Keratinocyte (primary cell): ENCODE measurements at regions not wholly inside any gene's neighbourhood (a gene's known extent, or its start where the extent isn't known, plus 50 kb on each side); places are given as distances from the start of the nearest gene placed in this dataset.

Experiments used
- DNase-seq: peaks from one replicate; pipeline ENCODE4 v3.0.0-alpha.2; 2011; ENCODE audit warnings: low read depth, missing footprints, low spot score
- FAIRE-seq: peaks from 2 replicates; lab custom pipeline; 2011; peaks lifted over from hg19 to GRCh38; lab: Jason Lieb, UNC
- H2AFZ ChIP-seq: 2 replicates; pipeline ENCODE4 v1.6.0; 2012; ENCODE audit warnings: low read length, control low read depth, inconsistent platforms; ENCODE audit not compliant: control insufficient read depth
- H3K27ac ChIP-seq: 2 replicates; pipeline ENCODE4 v1.5.1; 2011; ENCODE audit warnings: low read length; ENCODE audit not compliant: control insufficient read depth, insufficient read depth
- H3K27me3 ChIP-seq: 3 replicates; pipeline ENCODE4 v1.6.0; 2011; ENCODE audit warnings: low read length; ENCODE audit not compliant: control insufficient read depth, insufficient read depth; ENCODE audit errors: extremely low read depth
- H3K36me3 ChIP-seq, 2 experiments: 2 replicates in 1 of 2; 3 replicates in 1 of 2; pipeline ENCODE4 v1.5.1; 2011; ENCODE audit warnings: low read length in 2 of 2, mild to moderate bottlenecking in 1 of 2; ENCODE audit not compliant: control insufficient read depth in 2 of 2, insufficient read depth in 2 of 2; ENCODE audit errors: extremely low read depth in 1 of 2
- H3K4me1 ChIP-seq: 3 replicates; pipeline ENCODE4 v1.5.1; 2011; ENCODE audit warnings: low read length; ENCODE audit not compliant: control insufficient read depth, insufficient read depth; ENCODE audit errors: extremely low read depth
- H3K4me2 ChIP-seq: 3 replicates; pipeline ENCODE4 v1.6.0; 2011; ENCODE audit warnings: low read depth, low read length; ENCODE audit not compliant: control insufficient read depth, insufficient read depth; ENCODE audit errors: extremely low read depth
- H3K4me3 ChIP-seq, 3 experiments: fragments of 200-600 bp in 1 of 3; sonication (generic) in 1 of 3; 2 replicates in 2 of 3; 3 replicates in 1 of 3; pipeline ENCODE4 v1.5.1; 2011 to 2016; ENCODE audit warnings: low read length in 3 of 3, mild to moderate bottlenecking in 3 of 3, control low read depth in 2 of 3, inconsistent platforms in 1 of 3, low read depth in 1 of 3, mixed read lengths in 1 of 3, mixed run types in 1 of 3, moderate library complexity in 1 of 3; ENCODE audit not compliant: control insufficient read depth in 2 of 3, insufficient read depth in 2 of 3; ENCODE audit errors: extremely low read depth in 1 of 3
- H3K79me2 ChIP-seq: 2 replicates; pipeline ENCODE4 v1.6.0; 2012; ENCODE audit warnings: low read length; ENCODE audit not compliant: control insufficient read depth, insufficient read depth
- H3K9ac ChIP-seq: 3 replicates; pipeline ENCODE4 v1.6.0; 2011; ENCODE audit warnings: low read length; ENCODE audit not compliant: control insufficient read depth, insufficient read depth; ENCODE audit errors: extremely low read depth
- H3K9me1 ChIP-seq: 3 replicates; pipeline ENCODE4 v1.6.0; 2011; ENCODE audit warnings: low read length; ENCODE audit not compliant: control insufficient read depth, insufficient read depth; ENCODE audit errors: extremely low read depth
- H3K9me3 ChIP-seq: 2 replicates; pipeline ENCODE4 v1.5.1; 2012; ENCODE audit warnings: low read depth, low read length; ENCODE audit not compliant: control insufficient read depth
- H4K20me1 ChIP-seq: 3 replicates; pipeline ENCODE4 v1.6.0; 2011; ENCODE audit warnings: low read length; ENCODE audit not compliant: control insufficient read depth, insufficient read depth; ENCODE audit errors: extremely low read depth
- EZH2 ChIP-seq: IDR thresholded peaks from one replicate; pipeline ENCODE4 v1.6.1; 2012; ENCODE audit warnings: inconsistent platforms, mild to moderate bottlenecking, low read length, moderate library complexity
- dilution Hi-C: fragments of 300-500 bp; cut with MboI; formaldehyde crosslinking; loops from one replicate; pipeline ENCODE4 v1.7.0; 2020; ENCODE audit warnings: low sequenced_read_pairs; ENCODE audit not compliant: extremely low pct_ligation_motif_present
- TF ChIP-seq, protein P1 (sequence below), 3 experiments: IDR thresholded peaks in 1 of 3; conservative IDR thresholded peaks in 1 of 3; optimal IDR thresholded peaks in 1 of 3; 2 replicates in 2 of 3; 3 replicates in 1 of 3; pipeline versions ENCODE3 to v1.5.1; 2011; ENCODE audit warnings: low read length in 3 of 3, mild to moderate bottlenecking in 3 of 3, moderate library complexity in 2 of 3, control low read depth in 1 of 3, inconsistent platforms in 1 of 3; ENCODE audit not compliant: insufficient read depth in 2 of 3; ENCODE audit errors: extremely low read depth in 1 of 3

DNA sequence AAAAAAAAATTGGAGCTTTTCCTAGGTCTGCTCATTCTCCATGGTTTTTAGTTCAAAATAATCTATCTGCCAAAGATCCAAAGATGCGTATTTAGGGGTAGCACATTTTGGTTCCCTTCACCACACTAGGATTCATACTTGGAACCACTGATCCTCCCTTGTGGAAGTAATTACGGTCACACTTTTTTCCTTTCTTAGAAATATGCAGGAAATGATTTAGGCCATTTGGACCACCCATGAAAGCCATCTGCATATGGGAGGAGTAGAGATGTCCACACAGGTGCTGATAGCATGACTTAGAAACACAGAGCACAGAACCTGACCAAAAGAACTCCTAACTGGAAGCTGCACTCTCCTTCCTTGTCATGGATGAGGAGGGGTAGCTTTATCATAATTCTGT, 105.9 kb upstream of the RAI14 start:
- Histone ChIP-seq H2AFZ (no peak overlapping the region), H3K79me2 (no peaks in the 10 kb centered on the region), H3K4me3 (no peak overlapping the region), H3K4me1 (no peaks in the 10 kb centered on the region), H3K4me2 (no peak overlapping the region), H3K27ac (no peak overlapping the region), H3K36me3 (no peaks in the 10 kb centered on the region), H3K9me1 (no peaks in the 10 kb centered on the region), H4K20me1 (no peaks in the 10 kb centered on the region), H3K27me3 (no peaks in the 10 kb centered on the region), H3K9me3 (peaks cover 3% of the 10 kb centered on the region), H3K9ac (no peak overlapping the region)
- DNase-seq (no peak), FAIRE-seq (no peak)
- TF ChIP-seq, protein P1, sequence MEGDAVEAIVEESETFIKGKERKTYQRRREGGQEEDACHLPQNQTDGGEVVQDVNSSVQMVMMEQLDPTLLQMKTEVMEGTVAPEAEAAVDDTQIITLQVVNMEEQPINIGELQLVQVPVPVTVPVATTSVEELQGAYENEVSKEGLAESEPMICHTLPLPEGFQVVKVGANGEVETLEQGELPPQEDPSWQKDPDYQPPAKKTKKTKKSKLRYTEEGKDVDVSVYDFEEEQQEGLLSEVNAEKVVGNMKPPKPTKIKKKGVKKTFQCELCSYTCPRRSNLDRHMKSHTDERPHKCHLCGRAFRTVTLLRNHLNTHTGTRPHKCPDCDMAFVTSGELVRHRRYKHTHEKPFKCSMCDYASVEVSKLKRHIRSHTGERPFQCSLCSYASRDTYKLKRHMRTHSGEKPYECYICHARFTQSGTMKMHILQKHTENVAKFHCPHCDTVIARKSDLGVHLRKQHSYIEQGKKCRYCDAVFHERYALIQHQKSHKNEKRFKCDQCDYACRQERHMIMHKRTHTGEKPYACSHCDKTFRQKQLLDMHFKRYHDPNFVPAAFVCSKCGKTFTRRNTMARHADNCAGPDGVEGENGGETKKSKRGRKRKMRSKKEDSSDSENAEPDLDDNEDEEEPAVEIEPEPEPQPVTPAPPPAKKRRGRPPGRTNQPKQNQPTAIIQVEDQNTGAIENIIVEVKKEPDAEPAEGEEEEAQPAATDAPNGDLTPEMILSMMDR (optimal IDR thresholded peaks at IDR 0.05 in 1 of 3, IDR thresholded peaks at IDR 0.05 in 1 of 3, conservative IDR thresholded peaks at IDR 0.05 in 1 of 3; ENCODE audit: extremely low read depth in 1 of 3, insufficient read depth in 2 of 3, low read length in 3 of 3): no peak
- no peak for TF ChIP-seq EZH2
- dilution Hi-C loops: no loop called here

DNA sequence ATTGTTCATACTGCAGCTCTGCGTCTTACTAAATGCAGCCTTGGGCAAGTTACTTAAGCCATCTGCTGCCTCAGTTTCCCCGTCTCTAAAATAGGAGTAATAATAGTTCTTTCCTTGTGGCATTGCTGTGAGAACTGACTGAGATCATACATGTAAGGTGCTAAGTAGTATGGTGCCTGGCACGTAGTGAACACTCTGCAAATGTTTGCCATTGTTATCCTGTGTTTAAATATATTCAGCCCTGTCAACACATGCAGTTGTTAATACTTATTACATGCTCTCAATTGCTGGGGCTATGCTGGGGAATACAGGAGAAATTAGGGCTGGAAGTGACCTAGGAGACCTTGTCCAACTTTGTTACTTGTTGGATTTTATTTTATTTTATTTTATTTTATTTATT, 105.2 kb upstream of the RAI14 start:
- Histone ChIP-seq H3K79me2 (no peaks in the 10 kb centered on the region), H3K4me2 (no peak overlapping the region), H3K27me3 (no peaks in the 10 kb centered on the region), H3K36me3 (no peaks in the 10 kb centered on the region), H3K4me3 (no peak overlapping the region), H3K9me1 (no peaks in the 10 kb centered on the region), H3K9ac (no peak overlapping the region), H4K20me1 (no peaks in the 10 kb centered on the region), H3K4me1 (peaks cover 4% of the 10 kb centered on the region), H2AFZ (no peak overlapping the region), H3K27ac (no peak overlapping the region), H3K9me3 (peaks cover 3% of the 10 kb centered on the region)
- no peak for DNase-seq
- FAIRE-seq: no peak
- dilution Hi-C loops: no loop called here
- no peak for TF ChIP-seq EZH2
- TF ChIP-seq, protein P1 (optimal IDR thresholded peaks at IDR 0.05 in 1 of 3, IDR thresholded peaks at IDR 0.05 in 1 of 3, conservative IDR thresholded peaks at IDR 0.05 in 1 of 3; ENCODE audit: extremely low read depth in 1 of 3, insufficient read depth in 2 of 3, low read length in 3 of 3): no peak
